ENCODE measurements at regions not wholly inside any gene's neighbourhood (a gene's known extent, or its start where the extent isn't known, plus 50 kb on each side); places are given as distances from the start of the nearest gene placed in this dataset.

GRCh38 chr1:29975036-29975694 lies 738.8 kb downstream of the PTPRU start:
- peak; percentile 84 for DNase-seq

- DNase-seq = peak; percentile 86
These were observed 738.0 kb downstream of the PTPRU start for GRCh38 chr1:29974316-29974724.

- peak; percentile 77 for DNase-seq
These were observed 737.1 kb downstream of the PTPRU start for GRCh38 chr1:29973406-29973805.

- DNase-seq = peak; percentile 24
These were observed 736.2 kb downstream of the PTPRU start for GRCh38 chr1:29972421-29973053.

- DNase-seq = peak; percentile 29
These were observed 735.4 kb downstream of the PTPRU start for GRCh38 chr1:29971703-29972102.

- DNase-seq = peak; percentile 41
These were observed 734.5 kb downstream of the PTPRU start for GRCh38 chr1:29970747-29971325.

GRCh38 chr1:29969576-29969975 lies 733.3 kb downstream of the PTPRU start:
- peak; percentile 29 for DNase-seq

- DNase-seq = peak; percentile 88
These were observed 730.9 kb downstream of the PTPRU start for GRCh38 chr1:29967261-29967660.

GRCh38 chr1:29966526-29967045 lies 730.3 kb downstream of the PTPRU start:
- peak; percentile 60 for DNase-seq

GRCh38 chr1:29964718-29965533 lies 728.6 kb downstream of the PTPRU start:
- DNase-seq = peak; percentile 55

- DNase-seq = peak; percentile 34
These were observed 727.6 kb downstream of the PTPRU start for GRCh38 chr1:29963946-29964345.

GRCh38 chr1:29962831-29963247 lies 726.5 kb downstream of the PTPRU start:
- peak; percentile 54 for DNase-seq

GRCh38 chr1:29962336-29962735 lies 726.0 kb downstream of the PTPRU start:
- DNase-seq = peak; percentile 45

- no peak for DNase-seq
These were observed 725.2 kb downstream of the PTPRU start for GRCh38 chr1:29961293-29962059.

GRCh38 chr1:29960876-29961275 lies 724.6 kb downstream of the PTPRU start:
- DNase-seq = peak; percentile 76

GRCh38 chr1:29960156-29960755 lies 723.9 kb downstream of the PTPRU start:
- peak; percentile 48 for DNase-seq

- DNase-seq = no peak
These were observed 723.0 kb downstream of the PTPRU start for GRCh38 chr1:29959356-29959755.

- peak; percentile 15 for DNase-seq
These were observed 721.9 kb downstream of the PTPRU start for GRCh38 chr1:29958271-29958670.

GRCh38 chr1:29956349-29957030 lies 720.2 kb downstream of the PTPRU start:
- DNase-seq = peak; percentile 35

GRCh38 chr1:29954591-29954990 lies 718.3 kb downstream of the PTPRU start:
- DNase-seq = no peak

GRCh38 chr1:29953961-29954360 lies 717.6 kb downstream of the PTPRU start:
- no peak for DNase-seq

Data from islet precursor cell (in vitro differentiated cells).